Heart right ventricle (tissue), 16 donors: ENCODE measurements at regions not wholly inside any gene's neighbourhood (a gene's known extent, or its start where the extent isn't known, plus 50 kb on each side); places are given as distances from the start of the nearest gene placed in this dataset.

Source experiments
- ATAC-seq, 8 donors: fragments of 200-7000 bp; cut with Tn5 transposase; one replicate each; pipeline ENCODE4 v1.9.1; 2020; ENCODE audit warnings: mild to moderate bottlenecking in 8 of 8, moderate library complexity in 8 of 8, moderate number of reproducible peaks in 1 of 8
- DNase-seq, 2 donors: peaks; one replicate each; pipeline ENCODE4 v3.0.0-alpha.2; 2020
- H3K27ac ChIP-seq, 10 donors: fragments of 200-600 bp; sonication (generic) in 2 of 10; one replicate each; pipeline versions ENCODE4 v1.5.0 to v1.8.0; 2020 to 2022; ENCODE audit warnings: mild to moderate bottlenecking in 3 of 10
- H3K27me3 ChIP-seq, 7 donors: fragments of 200-600 bp; one replicate each; pipeline ENCODE4 v1.8.0; 2021 to 2022; ENCODE audit warnings: mild to moderate bottlenecking in 2 of 7
- H3K36me3 ChIP-seq, 9 donors: fragments of 200-600 bp; sonication (generic) in 1 of 9; one replicate each; pipeline versions ENCODE4 v1.5.0 to v1.8.0; 2020 to 2022; ENCODE audit warnings: mild to moderate bottlenecking in 2 of 9
- H3K4me1 ChIP-seq, 9 donors: fragments of 200-600 bp; sonication (generic) in 1 of 9; one replicate each; pipeline versions ENCODE4 v1.5.0 to v1.8.0; 2020 to 2022; ENCODE audit warnings: mild to moderate bottlenecking in 4 of 9
- H3K4me3 ChIP-seq, 10 donors: fragments of 200-600 bp; sonication (generic) in 2 of 10; one replicate each; pipeline versions ENCODE4 v1.5.0 to v1.8.0; 2020 to 2022; ENCODE audit warnings: mild to moderate bottlenecking in 7 of 10, moderate library complexity in 2 of 10
- H3K9me3 ChIP-seq, 11 donors: fragments of 200-600 bp in 10 of 11; sonication (generic) in 2 of 11; one replicate each; pipeline versions ENCODE4 v1.5.0 to v1.8.0; 2013 to 2022; ENCODE audit warnings: mild to moderate bottlenecking in 2 of 11, control low read depth in 1 of 11, moderate library complexity in 1 of 11
- WGBS, 2 donors: extraction: QIAGEN DNeasy Blood & Tissue Kit; methylation state at CpG; one replicate each; pipeline ENCODE4 v1.1.7; 2013; ENCODE audit warnings: inconsistent platforms in 1 of 2; 5-methylcytosine and 5-hydroxymethylcytosine counted together
- intact Hi-C, 10 donors: fragments of 100-400 bp; cut with DNase I; formaldehyde crosslinking; loops; one replicate each; pipeline versions ENCODE4 v1.11.1 to v1.14.2; 2022
- TF ChIP-seq, protein P1 (sequence below), 9 donors: fragments of 200-600 bp; sonication (generic) in 2 of 9; IDR thresholded peaks; one replicate each; pipeline versions ENCODE4 v1.5.0 to v1.8.0; 2021 to 2022; ENCODE audit warnings: antibody characterized with exemption in 9 of 9, mild to moderate bottlenecking in 5 of 9, moderate library complexity in 1 of 9
- donor health status: Arrhythmogenic right ventricular cardiomyopathy.
- donor health status: ischemic (EF 13 %, LVEDD 7.1; RV severe dilation, severe dysfunction).
- donor health status: healthy with polysubstance abuse.
- donor health status: DM: no; HTN: yes; CAD: no.
- donor health status: DM: no; HTN: no; CAD: no.
- donor health status: ischemic (EF 25% LVEDD 6.9; RV normal size, moderate dysfunction).
- donor health status: ischemic (EF 25% LVEDD 5.7; RV mildly dilated, moderate dysfunction).
- donor health status: healthy.
- donor health status: DM: yes; HTN: yes; CAD: no.
- donor health status: Ischemic cardiomyopathy.
- donor health status: ischemic (EF 35%, LVEDD 5.7; RV mildly dilated, moderate dysfunction).
- donor health status: nonischemic (EF 11% LVEDD 7.7; RV severe dilation, severe dysfunction).
- donor health status: DM: yes; HTN: yes; CAD: no.
- donor health status: PGD.
- donor health status: ischemic (EF 29% LVEDD 5.4; RV normal size, mild dysfunction).
- donor health status: nonischemic (EF 23%, LVEDD 6.1; RV moderate dilation, normal function).

DNA sequence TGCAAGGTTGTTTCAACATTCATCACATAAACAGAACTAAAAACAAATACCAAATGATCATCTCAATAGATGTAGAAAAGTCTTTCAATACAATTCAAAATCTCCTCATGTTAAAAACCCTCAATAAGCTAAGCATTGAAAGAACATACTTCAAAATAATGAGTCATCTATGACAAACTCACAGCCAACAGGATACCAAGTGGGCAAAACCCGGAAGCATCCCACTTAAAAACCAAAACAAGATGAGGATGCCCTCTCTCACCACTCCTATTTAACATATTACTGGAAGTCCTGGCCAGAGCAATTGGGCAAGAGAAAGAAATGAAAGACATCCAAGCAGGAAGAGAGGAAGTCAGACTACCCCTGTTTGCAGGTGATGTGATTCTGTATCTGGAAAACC, 992.2 kb upstream of the PIK3C3 start:
- 87 to 97% methylated on average over 1 of the region's 1 CpG for WGBS, 2 donors
- no peak for DNase-seq
- Histone ChIP-seq H3K27me3 (no peaks in the 10 kb centered on the region), H3K36me3 (no peaks in the 10 kb centered on the region), H3K27ac (no peak overlapping the region), H3K4me1 (no peaks in the 10 kb centered on the region), H3K9me3 (peaks cover 0 to 2% (median 0%) of the 10 kb centered on the region in 11 donors), H3K4me3 (no peak overlapping the region)
- ATAC-seq, result no peak
- intact Hi-C loops, result no loop called here
- TF ChIP-seq, protein P1, sequence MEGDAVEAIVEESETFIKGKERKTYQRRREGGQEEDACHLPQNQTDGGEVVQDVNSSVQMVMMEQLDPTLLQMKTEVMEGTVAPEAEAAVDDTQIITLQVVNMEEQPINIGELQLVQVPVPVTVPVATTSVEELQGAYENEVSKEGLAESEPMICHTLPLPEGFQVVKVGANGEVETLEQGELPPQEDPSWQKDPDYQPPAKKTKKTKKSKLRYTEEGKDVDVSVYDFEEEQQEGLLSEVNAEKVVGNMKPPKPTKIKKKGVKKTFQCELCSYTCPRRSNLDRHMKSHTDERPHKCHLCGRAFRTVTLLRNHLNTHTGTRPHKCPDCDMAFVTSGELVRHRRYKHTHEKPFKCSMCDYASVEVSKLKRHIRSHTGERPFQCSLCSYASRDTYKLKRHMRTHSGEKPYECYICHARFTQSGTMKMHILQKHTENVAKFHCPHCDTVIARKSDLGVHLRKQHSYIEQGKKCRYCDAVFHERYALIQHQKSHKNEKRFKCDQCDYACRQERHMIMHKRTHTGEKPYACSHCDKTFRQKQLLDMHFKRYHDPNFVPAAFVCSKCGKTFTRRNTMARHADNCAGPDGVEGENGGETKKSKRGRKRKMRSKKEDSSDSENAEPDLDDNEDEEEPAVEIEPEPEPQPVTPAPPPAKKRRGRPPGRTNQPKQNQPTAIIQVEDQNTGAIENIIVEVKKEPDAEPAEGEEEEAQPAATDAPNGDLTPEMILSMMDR (IDR thresholded peaks at IDR 0.05), result no peak

DNA sequence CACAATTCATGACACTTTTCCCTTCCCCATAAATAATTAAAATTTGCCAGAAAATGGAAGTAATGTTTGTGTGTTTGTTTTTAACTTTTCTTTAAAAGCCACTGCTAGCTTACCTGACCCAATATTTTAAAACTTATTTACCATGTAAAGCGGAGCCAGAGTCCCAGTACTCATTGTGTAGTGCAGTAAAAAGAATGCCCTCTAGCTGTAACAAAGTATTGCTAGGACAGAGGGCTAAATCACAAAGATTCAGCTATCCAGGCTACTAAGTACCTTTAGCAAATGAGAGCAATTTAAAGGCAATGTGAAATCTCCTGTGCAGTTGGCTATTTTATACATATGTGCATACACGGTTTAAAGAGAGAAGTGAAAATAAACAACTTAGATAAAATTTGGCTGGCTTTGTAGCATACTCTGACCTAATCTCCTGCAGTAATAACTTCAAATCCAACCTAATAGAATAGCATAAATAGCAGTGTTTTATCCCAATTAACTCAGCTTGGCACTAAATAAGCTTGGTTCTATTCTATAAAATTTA, 997.4 kb upstream of the PIK3C3 start:
- TF ChIP-seq, protein P1 (IDR thresholded peaks at IDR 0.05), result no peak
- Histone ChIP-seq H3K4me3 (no peak overlapping the region), H3K4me1 (no peaks in the 10 kb centered on the region), H3K27ac (no peak overlapping the region), H3K9me3 (peaks cover 0 to 11% (median 0%) of the 10 kb centered on the region in 11 donors), H3K36me3 (no peaks in the 10 kb centered on the region), H3K27me3 (no peaks in the 10 kb centered on the region)
- intact Hi-C loops, result no loop called here
- ATAC-seq (no peak), DNase-seq (no peak)
- WGBS, 2 donors, result 59 to 70% methylated on average over 2 of the region's 2 CpGs

DNA sequence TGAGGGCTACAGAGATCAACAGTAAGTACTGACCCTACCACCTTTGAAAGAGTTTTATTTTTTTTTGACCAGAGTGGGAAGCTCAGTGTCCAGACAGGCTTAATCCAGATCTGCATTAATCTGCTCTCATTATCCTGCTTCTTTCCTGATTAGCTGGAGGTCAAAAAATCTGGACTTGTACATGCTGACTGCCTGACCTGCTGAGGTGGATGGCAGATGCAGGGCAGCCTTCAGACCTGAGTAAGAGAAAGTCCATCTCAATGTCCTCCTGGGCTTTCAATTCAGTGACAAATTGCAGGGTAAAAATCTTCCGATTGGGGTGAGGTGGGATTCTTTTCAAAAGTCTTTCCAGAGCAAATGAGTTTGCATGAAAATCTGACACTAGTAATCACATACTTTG, 998.8 kb upstream of the PIK3C3 start:
- 83 to 88% methylated on average over 1 of the region's 1 CpG for WGBS, 2 donors
- H3K4me3 ChIP-seq, result no peak overlapping the region
- H3K27ac ChIP-seq, result no peak overlapping the region
- H3K27me3 ChIP-seq, result no peaks in the 10 kb centered on the region
- H3K9me3 ChIP-seq, result peaks cover 0 to 11% (median 0%) of the 10 kb centered on the region in 11 donors
- intact Hi-C loops, result no loop called here
- no peaks in the 10 kb centered on the region for H3K4me1 ChIP-seq
- ATAC-seq, result no peak
- no peaks in the 10 kb centered on the region for H3K36me3 ChIP-seq
- TF ChIP-seq, protein P1 (IDR thresholded peaks at IDR 0.05), result no peak
- DNase-seq, result no peak

DNA sequence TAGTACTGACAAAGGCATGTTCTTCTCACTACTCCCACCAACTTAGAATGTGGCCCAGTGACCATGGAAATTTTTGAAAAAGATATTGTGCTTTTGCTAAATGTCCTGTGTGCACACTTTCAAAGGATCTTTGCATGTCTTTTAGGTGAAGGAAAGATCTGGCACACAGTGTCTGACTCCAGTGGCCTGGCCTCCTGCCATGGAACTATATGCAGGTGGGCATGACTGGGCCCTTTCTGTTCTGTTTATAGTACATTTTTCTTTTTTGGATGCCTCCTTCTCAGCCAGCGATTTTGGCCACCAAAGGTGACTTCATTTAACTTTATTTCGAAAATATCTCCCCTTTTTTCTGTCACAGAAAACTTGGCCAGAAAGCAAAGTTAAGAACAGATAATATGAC, 999.7 kb upstream of the PIK3C3 start:
- H3K27ac ChIP-seq, result no peak overlapping the region
- no peaks in the 10 kb centered on the region for H3K36me3 ChIP-seq
- DNase-seq, result no peak
- 74 to 84% methylated on average over 2 of the region's 2 CpGs for WGBS, 2 donors
- no peaks in the 10 kb centered on the region for H3K4me1 ChIP-seq
- H3K9me3 ChIP-seq, result peaks cover 0 to 11% (median 0%) of the 10 kb centered on the region in 11 donors
- H3K27me3 ChIP-seq, result no peaks in the 10 kb centered on the region
- no peak overlapping the region for H3K4me3 ChIP-seq
- intact Hi-C loops, result no loop called here
- no peak for ATAC-seq
- TF ChIP-seq, protein P1 (IDR thresholded peaks at IDR 0.05), result no peak
